ENCODE measurements at regions not wholly inside any gene's neighbourhood (a gene's known extent, or its start where the extent isn't known, plus 50 kb on each side); places are given as distances from the start of the nearest gene placed in this dataset.

- H3K27me3 Mint-ChIP-seq = peaks cover 5% of the 10 kb centered on the region
- ATAC-seq (ENCODE audit: low read depth) (no peak), DNase-seq (ENCODE audit: low spot score in 2 of 2) (no peak)
- no peaks in the 10 kb centered on the region for H3K36me3 Mint-ChIP-seq
- no peaks in the 10 kb centered on the region for H3K4me1 Mint-ChIP-seq
- peaks cover 8% of the 10 kb centered on the region for H3K9me3 Mint-ChIP-seq
- no peak overlapping the region for H3K27ac Mint-ChIP-seq
- H3K4me3 Mint-ChIP-seq = no peak overlapping the region
Observed at GRCh38 chr16:54657709-54658102, 273.0 kb upstream of the IRX5 start.

- DNase-seq (ENCODE audit: low spot score in 2 of 2) (no peak), ATAC-seq (ENCODE audit: low read depth) (no peak)
- no peaks in the 10 kb centered on the region for H3K36me3 Mint-ChIP-seq
- peaks cover 5% of the 10 kb centered on the region for H3K27me3 Mint-ChIP-seq
- H3K4me1 Mint-ChIP-seq = no peaks in the 10 kb centered on the region
- H3K27ac Mint-ChIP-seq = no peak overlapping the region
- H3K4me3 Mint-ChIP-seq = no peak overlapping the region
- H3K9me3 Mint-ChIP-seq = peaks cover 8% of the 10 kb centered on the region
Observed at GRCh38 chr16:54657058-54657708, 273.5 kb upstream of the IRX5 start.

GRCh38 chr16:54655121-54655590 lies 275.5 kb upstream of the IRX5 start:
- Mint-ChIP-seq H3K36me3 (no peaks in the 10 kb centered on the region), H3K27me3 (peaks cover 5% of the 10 kb centered on the region), H3K4me3 (no peak overlapping the region), H3K4me1 (no peaks in the 10 kb centered on the region), H3K27ac (no peak overlapping the region), H3K9me3 (peaks cover 8% of the 10 kb centered on the region)
- no peak for DNase-seq (ENCODE audit: low spot score in 2 of 2)
- no peak for ATAC-seq (ENCODE audit: low read depth)

GRCh38 chr16:54654429-54654828 lies 276.2 kb upstream of the IRX5 start:
- peaks cover 6% of the 10 kb centered on the region for H3K27me3 Mint-ChIP-seq
- H3K27ac Mint-ChIP-seq = no peak overlapping the region
- H3K4me3 Mint-ChIP-seq = no peak overlapping the region
- peaks cover 9% of the 10 kb centered on the region for H3K9me3 Mint-ChIP-seq
- ATAC-seq (ENCODE audit: low read depth) (no peak), DNase-seq (ENCODE audit: low spot score in 2 of 2) (no peak)
- H3K4me1 Mint-ChIP-seq = no peaks in the 10 kb centered on the region
- no peaks in the 10 kb centered on the region for H3K36me3 Mint-ChIP-seq

GRCh38 chr16:54652201-54652770 lies 278.4 kb upstream of the IRX5 start:
- no peak for ATAC-seq (ENCODE audit: low read depth)
- Mint-ChIP-seq H3K9me3 (peaks cover 8% of the 10 kb centered on the region), H3K4me1 (no peaks in the 10 kb centered on the region), H3K4me3 (no peak overlapping the region), H3K27ac (no peak overlapping the region), H3K36me3 (no peaks in the 10 kb centered on the region), H3K27me3 (peaks cover 8% of the 10 kb centered on the region)
- no peak for DNase-seq (ENCODE audit: low spot score in 2 of 2)

- Mint-ChIP-seq H3K27ac (no peak overlapping the region), H3K9me3 (peaks cover 5% of the 10 kb centered on the region), H3K36me3 (no peaks in the 10 kb centered on the region), H3K4me1 (no peaks in the 10 kb centered on the region), H3K27me3 (peaks cover 8% of the 10 kb centered on the region), H3K4me3 (no peak overlapping the region)
- DNase-seq (ENCODE audit: low spot score in 2 of 2) (no peak), ATAC-seq (ENCODE audit: low read depth) (no peak)
Observed at GRCh38 chr16:54651440-54652195, 279.0 kb upstream of the IRX5 start.

GRCh38 chr16:54649876-54650275 lies 280.8 kb upstream of the IRX5 start:
- H3K27ac Mint-ChIP-seq = no peak overlapping the region
- ATAC-seq (ENCODE audit: low read depth) (no peak), DNase-seq (ENCODE audit: low spot score in 2 of 2) (no peak)
- H3K27me3 Mint-ChIP-seq = peaks cover 8% of the 10 kb centered on the region
- H3K36me3 Mint-ChIP-seq = no peaks in the 10 kb centered on the region
- no peaks in the 10 kb centered on the region for H3K4me1 Mint-ChIP-seq
- H3K9me3 Mint-ChIP-seq = peaks cover 5% of the 10 kb centered on the region
- H3K4me3 Mint-ChIP-seq = no peak overlapping the region

GRCh38 chr16:54648575-54648974 lies 282.1 kb upstream of the IRX5 start:
- no peak for ATAC-seq (ENCODE audit: low read depth)
- no peaks in the 10 kb centered on the region for H3K4me1 Mint-ChIP-seq
- H3K36me3 Mint-ChIP-seq = no peaks in the 10 kb centered on the region
- DNase-seq (ENCODE audit: low spot score in 2 of 2) = no peak
- H3K4me3 Mint-ChIP-seq = no peak overlapping the region
- H3K27ac Mint-ChIP-seq = no peak overlapping the region
- H3K27me3 Mint-ChIP-seq = peaks cover 3% of the 10 kb centered on the region
- H3K9me3 Mint-ChIP-seq = peaks cover 5% of the 10 kb centered on the region

DNA sequence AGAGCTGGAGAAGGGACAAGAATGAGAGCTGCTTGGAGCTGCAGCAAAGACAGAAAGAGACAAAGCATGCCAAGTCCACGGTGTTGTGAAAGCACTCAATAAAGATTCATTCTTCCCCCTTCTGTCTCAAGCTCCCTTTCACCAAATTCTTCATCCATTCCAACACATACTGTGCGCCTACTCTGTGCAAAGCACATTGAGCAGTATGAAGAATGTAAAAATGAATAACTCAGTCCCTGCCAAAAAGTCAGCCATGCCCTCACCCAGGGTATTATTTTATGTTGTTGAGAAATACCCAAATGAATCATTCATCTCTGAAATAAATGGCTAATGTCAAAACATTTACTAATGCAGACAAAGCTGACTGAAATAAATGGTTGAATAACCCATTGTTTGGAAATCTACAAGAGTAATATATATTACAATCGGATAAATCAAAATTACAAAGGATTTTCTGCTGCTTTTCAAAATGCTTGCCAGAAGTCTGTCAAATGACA lies 282.9 kb upstream of the IRX5 start:
- no peak overlapping the region for H3K27ac Mint-ChIP-seq

DNA sequence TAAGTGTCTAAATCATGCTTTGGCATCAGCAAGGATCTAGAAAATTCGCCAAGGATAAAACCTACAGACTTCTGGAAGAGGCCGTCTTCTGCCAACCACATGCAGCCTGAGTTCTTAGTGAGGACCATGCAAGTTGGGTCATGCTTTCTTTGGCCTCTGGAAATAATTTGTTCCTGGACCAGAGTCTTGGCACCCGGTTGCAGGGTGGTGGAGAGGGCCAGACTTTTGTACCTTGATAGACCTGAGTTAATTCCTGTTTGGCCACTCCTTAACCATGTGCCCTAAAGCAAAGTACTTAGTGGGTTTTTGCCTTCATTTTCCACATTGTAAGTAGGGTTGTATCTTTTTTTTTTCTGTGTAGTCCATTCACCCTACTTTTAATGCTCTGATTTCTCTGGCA lies 283.4 kb upstream of the IRX5 start:
- Mint-ChIP-seq H3K4me3 (no peak overlapping the region), H3K4me1 (no peaks in the 10 kb centered on the region), H3K36me3 (no peaks in the 10 kb centered on the region), H3K9me3 (peaks cover 4% of the 10 kb centered on the region), H3K27ac (no peak overlapping the region), H3K27me3 (peaks cover 2% of the 10 kb centered on the region)
- DNase-seq (ENCODE audit: low spot score in 2 of 2) (no peak), ATAC-seq (ENCODE audit: low read depth) (no peak)

More for the DNA sequence above, 282.9 kb upstream of the IRX5 start:
- ATAC-seq (ENCODE audit: low read depth) (no peak), DNase-seq (ENCODE audit: low spot score in 2 of 2) (no peak)
- H3K4me1 Mint-ChIP-seq = no peaks in the 10 kb centered on the region
- H3K4me3 Mint-ChIP-seq = no peak overlapping the region
- peaks cover 3% of the 10 kb centered on the region for H3K9me3 Mint-ChIP-seq
- no peaks in the 10 kb centered on the region for H3K36me3 Mint-ChIP-seq
- H3K27me3 Mint-ChIP-seq = peaks cover 2% of the 10 kb centered on the region

- no peak for DNase-seq (ENCODE audit: low spot score in 2 of 2)
- peaks cover 2% of the 10 kb centered on the region for H3K27me3 Mint-ChIP-seq
- no peaks in the 10 kb centered on the region for H3K4me1 Mint-ChIP-seq
- no peaks in the 10 kb centered on the region for H3K36me3 Mint-ChIP-seq
- H3K27ac Mint-ChIP-seq = no peak overlapping the region
- H3K9me3 Mint-ChIP-seq = peaks cover 4% of the 10 kb centered on the region
- no peak for ATAC-seq (ENCODE audit: low read depth)
- H3K4me3 Mint-ChIP-seq = no peak overlapping the region
Observed at GRCh38 chr16:54645345-54645744, 285.3 kb upstream of the IRX5 start.

DNA sequence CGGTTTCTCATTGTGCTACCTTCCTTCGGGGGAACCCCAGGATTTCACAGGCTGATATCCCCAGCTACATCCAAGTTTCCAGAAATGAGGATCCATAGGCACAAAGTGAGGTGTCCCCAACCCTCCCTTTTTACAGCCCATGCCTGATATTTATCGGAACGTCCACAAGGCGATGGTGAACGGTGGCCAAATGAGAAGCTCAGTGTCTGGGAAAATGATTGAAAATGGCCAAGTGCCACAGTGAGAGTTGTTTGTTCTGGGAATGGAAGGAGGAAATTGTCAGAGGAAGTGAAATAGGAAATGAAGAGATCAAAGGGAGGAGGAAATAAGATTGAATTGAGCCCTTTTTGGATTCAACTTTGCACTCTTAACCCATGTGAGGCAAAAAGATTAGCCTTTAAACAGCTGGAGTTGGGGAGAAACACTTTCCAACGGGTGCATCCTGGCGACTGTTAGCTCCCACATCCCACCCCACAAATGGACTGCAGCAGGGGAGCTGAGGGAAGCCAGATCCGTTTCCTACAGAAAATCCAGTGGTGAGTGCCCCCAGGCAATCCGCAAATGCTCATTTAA lies 294.4 kb upstream of the IRX5 start:
- ATAC-seq (ENCODE audit: low read depth) (no peak), DNase-seq (ENCODE audit: low spot score in 2 of 2) (no peak)
- no peaks in the 10 kb centered on the region for H3K36me3 Mint-ChIP-seq
- H3K27ac Mint-ChIP-seq = no peak overlapping the region
- no peaks in the 10 kb centered on the region for H3K4me1 Mint-ChIP-seq
- H3K4me3 Mint-ChIP-seq = no peak overlapping the region
- H3K27me3 Mint-ChIP-seq = no peaks in the 10 kb centered on the region
- H3K9me3 Mint-ChIP-seq = no peaks in the 10 kb centered on the region

GRCh38 chr16:54633943-54634362 lies 296.7 kb upstream of the IRX5 start:
- Mint-ChIP-seq H3K27me3 (no peaks in the 10 kb centered on the region), H3K4me1 (no peaks in the 10 kb centered on the region), H3K4me3 (no peak overlapping the region), H3K27ac (no peak overlapping the region), H3K9me3 (no peaks in the 10 kb centered on the region), H3K36me3 (no peaks in the 10 kb centered on the region)
- ATAC-seq (ENCODE audit: low read depth) (no peak), DNase-seq (ENCODE audit: low spot score in 2 of 2) (no peak)
